HG02884 (cell line): ENCODE measurements at regions not wholly inside any gene's neighbourhood (a gene's known extent, or its start where the extent isn't known, plus 50 kb on each side); places are given as distances from the start of the nearest gene placed in this dataset.

ENCODE experiments used
- ATAC-seq: cut with Tn5 transposase; IDR thresholded peaks from one replicate; pipeline ENCODE4 v1.9.1; 2021; ENCODE audit warnings: mild to moderate bottlenecking, moderate library complexity; ENCODE audit not compliant: unreplicated experiment

DNA sequence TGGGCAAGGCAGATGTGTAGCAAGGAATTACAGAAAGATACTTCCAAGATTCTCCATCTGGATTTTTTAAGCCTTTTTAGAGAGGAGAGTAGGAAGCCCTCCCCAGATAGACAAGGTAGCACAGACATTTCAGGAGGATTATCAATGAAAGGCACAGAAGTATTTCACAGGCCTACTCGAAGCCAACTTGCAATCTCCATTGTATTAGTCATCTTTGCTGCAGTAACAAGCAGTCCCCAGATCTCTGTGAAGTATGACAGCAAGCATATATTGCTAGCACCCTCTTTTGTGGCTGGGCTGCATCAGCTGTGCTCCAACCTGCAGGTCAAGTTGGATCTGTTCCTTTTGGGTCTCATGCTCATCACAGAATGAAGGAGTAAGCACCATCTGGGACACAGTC lies 101.6 kb downstream of the MAF start:
- no peak for ATAC-seq

DNA sequence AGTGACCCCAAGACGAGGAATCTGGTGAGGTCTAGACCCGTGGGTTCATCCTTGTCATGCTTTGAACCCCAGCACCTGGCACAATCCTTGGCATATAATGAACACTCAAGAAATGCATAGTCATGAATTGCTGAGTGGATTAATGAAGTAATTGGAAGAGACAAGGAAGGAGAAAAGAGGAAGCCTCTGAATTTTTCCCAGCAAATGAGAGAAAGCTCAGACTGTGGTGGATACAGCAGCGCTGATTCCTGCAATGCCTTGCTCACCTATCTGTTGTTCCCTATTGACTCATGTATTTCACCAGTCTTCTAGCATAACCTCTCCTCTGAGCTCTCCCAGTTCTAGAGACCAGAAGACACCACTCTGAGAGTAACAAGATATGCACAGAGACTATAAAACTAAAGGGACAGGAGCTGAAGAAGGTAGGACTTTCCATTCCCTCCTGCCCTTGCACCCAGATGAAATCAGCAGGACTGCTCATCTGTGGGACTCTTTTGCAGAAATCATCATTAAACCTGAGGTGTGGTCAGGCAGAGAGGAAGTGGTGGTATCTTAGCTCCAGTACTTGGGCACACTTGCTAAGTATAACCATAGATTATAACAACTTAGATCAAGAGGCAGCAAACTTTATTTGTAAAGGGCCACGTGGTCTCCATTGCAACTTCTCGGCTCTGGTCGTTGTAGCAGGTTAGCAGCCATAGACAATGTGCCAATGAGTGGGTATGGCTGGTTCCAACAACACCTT lies 102.8 kb downstream of the MAF start:
- ATAC-seq, result no peak

DNA sequence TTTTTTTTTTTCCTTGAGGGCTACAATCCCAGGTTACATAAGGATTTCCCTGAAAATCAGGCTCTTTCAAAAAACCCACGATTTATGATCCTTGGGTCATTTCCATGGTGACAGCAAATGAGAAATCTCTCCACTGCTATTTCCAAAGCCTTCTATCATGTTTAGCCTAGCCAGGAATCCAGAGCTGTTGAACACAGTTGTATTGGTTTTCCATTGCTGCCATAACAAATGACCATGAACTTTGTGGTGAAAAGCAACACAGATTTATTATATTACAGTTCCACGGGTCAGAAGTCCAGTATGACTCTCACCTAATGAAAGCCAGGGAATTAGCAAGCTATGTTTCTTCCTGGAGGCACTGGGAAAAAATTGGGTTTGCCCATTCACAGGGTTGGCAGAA lies 106.6 kb downstream of the MAF start:
- ATAC-seq, result no peak

DNA sequence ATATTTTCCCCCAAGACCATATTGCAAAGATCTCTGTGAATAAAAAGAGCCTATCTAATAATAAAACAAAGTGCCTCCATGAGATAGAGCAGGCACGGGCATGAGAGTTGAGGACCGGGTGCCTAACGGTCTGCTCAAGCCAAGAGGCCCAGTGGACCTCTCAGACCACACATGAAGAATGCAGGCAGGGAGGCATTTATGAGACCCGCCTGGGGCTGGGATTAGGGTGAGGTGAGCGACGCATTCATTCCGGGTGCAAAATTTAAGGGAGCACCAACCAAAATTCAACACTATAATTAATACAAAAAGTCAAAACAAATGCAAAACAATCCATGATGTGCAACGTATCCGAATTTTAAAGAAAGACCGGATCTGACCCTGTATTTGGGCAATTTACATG lies 108.5 kb downstream of the MAF start:
- ATAC-seq, result no peak

DNA sequence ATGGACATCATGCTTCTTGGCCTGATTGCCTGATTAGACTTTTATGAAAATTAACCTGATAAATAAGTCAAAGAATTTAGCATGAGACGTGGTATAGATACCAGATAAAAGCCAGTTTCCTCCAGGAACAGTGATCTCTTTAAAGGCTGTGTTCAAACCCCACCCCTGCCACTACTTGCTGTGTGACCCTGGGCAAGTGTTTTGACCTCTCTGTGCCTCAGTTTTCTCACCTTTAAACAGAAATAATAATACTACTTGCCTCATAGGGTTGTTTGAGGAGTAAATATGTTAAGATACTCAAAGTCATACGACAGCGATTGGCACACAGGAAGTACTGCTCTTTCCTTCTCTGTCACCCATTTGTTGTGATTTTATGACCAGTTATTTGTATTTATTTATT lies 115.5 kb downstream of the MAF start:
- ATAC-seq, result no peak

DNA sequence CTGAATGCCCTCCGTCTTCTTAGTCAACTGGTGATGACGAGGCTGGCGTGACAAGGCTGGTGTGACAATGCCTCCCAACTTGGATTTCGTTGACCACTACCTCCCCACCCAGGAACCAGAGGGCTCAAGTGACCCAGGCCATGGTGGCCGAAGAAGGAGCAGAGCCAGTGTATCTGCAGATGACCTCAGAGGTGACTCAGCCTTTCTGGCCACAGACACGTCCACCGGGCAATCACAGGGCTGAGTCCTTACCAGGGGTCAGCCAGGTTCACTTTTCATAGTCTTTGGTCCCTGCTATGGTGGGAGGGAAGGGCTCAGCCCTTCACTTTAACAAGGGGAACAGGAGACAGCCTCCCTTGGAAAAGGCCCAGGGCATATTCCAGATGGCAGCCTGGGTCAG lies 116.3 kb downstream of the MAF start:
- no peak for ATAC-seq

DNA sequence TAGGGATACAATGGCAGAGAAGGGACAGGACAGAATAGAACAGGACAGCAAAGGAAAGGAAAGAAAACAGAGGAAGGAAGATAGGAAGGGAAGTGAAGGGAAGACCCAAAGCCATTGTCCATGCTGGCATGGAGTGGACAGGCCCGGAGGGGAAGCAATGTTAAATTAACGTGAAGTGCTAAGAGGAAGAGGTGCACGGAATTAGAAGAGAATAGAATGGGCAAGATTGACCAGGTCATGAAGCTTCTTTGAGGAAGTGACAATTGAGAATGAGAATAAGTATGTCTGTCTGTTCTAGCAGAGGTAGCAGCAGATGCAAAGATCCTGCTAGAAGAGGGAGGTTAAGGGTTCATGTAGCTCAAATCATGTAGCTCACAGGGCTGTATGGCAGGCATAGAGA lies 117.2 kb downstream of the MAF start:
- no peak for ATAC-seq

DNA sequence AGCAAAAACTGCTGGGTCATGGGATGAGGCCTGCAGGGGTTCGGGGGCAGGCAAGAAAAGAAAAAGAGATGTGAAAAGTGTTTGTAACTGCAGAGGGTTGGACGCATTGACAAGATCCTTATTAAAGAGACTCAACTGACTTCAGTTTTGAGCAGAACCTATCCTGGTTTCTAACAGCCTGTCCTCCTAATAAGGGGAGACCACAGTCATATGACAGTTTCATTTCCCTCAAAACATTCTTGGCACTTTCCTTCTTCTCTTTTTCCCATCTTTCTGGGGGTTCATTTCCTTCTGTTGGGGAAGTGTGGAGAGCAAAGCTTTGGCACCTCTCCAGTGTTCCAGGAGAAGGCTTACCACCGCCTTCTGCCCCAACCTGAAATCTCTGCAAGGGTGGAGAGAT lies 118.5 kb downstream of the MAF start:
- no peak for ATAC-seq

DNA sequence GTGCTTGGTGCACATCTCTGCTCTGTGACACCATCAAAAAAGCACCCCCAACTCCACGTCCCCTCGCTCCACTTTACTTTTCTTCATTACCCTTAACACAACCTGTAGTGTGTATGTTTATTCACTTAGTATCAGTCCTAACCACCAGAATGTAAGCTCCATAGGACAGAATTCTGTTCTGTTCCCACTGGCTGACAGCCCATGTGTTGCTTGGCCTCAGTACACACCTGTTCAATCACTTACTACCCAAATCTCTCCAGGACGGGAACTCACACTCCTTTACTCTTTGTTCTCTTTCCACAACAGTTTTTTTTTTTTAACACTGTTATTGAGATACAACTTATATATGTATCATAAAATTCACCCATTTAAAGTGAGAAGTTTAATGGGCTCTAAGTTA lies 119.6 kb downstream of the MAF start:
- no peak for ATAC-seq

DNA sequence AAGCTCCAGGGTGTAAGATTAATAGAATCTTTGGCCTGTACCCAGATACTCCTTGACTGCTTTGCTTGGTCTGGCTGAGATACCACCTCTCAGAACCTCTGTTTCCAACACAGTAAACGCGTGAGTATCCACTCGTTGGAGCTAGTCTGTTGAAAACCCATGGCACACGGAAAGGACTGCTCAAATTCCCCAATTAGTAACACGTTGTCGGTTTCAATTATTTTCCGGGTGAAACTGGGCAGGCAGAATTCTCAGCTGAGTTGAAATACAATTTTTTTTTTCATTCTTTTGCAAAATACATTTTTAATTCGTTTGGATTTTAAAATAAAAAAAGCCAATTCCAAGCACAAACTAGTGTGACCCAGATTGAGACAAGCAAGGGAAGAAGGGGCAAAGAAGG lies 120.5 kb downstream of the MAF start:
- ATAC-seq, result no peak

DNA sequence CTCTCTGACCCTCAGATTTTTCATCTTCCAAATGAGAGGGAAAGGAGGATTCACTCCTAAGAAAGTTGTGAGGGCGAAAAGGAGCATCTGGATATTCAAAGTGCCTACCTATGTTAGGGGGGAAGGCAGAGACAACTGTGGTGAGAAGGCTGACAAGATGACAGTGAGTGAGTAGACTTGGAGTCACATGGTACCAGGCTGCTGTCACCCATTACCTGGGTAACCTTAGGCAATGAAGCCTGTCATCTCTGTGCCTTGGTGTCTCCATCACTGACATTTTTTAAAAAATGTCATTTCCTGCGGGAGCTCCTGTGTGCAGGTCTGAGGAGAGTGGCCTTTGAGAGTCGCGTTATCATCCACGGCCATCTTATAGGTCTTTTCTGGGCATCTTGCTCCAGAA lies 124.0 kb downstream of the MAF start:
- no peak for ATAC-seq

DNA sequence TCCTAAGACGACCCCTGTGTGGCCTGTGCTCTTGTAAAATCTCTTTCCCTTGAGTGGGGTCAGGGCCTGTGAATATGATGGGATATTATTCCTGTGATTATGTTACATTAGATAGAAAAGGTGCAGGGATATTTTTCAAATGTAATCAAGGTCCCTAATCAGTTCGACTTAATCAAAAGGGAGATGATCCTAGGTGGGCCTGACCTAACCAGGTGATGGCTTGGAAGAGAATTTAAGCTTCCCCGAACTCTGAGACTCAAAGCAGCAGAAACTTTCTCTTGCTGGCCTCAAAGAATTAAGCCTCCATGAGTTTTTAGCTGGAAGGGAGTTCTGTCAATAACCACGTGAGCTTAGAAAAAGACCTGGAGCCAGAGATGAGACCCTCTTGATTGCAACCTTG lies 124.7 kb downstream of the MAF start:
- no peak for ATAC-seq

DNA sequence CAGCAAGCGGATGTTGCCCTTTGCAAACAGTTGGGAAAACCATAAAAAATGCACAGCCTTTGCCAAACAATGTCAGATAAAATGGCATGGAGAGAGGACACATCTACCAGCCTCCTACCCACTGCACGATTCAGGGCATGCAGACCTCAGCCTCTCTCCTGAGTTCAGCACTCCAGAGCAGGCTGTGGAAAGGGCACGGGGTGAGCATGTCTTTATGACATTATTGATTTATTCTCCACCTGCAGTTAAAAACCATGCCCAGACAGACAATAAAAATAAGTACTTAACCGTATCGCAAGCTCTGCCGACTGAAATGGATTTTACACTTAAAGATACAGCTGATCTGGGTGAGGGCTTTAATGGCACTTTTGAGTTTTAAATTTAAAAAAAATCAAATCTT lies 127.1 kb downstream of the MAF start:
- ATAC-seq, result no peak

DNA sequence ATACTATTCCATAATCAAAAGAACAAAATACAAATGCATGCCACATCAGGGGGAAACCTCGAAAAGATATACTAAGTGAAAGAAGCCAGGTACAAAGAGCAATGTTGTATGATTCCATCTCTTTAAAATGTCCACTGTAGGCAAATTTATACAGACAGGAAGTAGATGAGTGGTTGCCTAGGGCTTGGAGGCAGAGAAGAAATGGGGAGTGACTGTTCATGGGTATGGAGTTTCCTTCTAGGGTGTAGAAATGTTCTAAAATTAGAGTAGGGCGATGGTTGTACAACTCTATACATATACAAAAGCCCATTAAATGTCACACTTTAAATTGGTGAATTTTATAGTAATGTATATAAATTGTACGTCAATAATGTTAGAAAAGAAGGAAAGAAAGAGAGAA lies 128.1 kb downstream of the MAF start:
- ATAC-seq, result no peak

DNA sequence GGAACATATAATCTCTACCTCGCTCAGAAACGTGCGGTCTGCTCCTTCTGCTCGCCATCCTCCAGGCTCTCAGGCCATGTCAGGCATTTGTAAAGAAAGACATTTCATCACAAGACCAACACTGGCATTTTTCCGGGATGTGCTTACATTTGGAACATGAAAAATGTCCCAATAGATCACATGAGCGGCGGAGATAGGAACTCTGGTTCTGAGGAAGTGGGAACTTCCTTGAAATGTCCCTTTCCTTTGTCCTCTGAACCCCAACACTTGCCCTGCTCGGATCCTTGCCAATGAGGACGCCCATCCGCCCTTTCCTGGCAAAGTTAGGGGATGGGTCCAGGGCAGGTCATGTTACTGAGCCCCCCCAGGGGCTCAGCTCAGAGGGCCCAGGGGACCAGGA lies 130.5 kb downstream of the MAF start:
- ATAC-seq, result no peak

DNA sequence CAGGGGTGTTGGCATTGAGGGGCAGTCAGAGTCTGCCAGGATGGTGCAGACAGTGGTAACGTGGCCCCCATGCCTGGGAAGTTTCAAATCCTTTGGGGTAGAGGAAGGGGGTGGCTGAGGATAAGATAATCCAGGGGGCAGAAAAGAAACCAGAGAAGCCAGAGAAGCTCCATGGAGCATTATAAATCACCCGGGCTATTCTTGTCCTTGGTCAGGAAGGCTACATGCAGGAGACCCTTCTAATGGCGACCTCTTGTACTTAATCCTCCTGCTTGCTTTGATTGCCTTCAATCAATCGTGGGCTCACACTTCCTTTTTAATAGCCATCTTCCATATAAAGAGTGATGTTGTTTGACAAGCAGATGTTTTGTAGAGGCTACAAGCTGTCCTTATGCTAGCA lies 131.9 kb downstream of the MAF start:
- ATAC-seq, result no peak

DNA sequence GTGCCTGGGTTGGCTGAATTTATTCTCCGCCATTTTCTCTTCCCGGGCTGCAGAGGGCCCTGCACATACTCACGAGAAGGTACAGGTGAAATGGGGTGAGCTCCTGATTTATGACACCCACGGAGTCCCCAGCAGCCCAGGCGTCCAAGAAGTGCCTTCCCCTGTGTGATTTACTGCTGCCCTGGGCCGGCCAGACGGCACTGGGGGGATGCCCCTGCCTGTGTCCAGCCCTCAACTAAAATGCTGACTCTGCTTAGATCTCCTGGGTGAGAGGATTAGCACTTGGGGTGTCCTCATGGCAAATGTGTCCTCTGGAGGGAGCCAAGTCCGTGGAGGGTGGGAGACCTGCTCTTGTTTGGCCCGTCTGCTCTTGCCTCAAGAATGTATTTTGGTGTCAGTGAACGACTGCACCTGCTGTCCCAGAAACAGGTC lies 132.4 kb downstream of the MAF start:
- ATAC-seq, result no peak

DNA sequence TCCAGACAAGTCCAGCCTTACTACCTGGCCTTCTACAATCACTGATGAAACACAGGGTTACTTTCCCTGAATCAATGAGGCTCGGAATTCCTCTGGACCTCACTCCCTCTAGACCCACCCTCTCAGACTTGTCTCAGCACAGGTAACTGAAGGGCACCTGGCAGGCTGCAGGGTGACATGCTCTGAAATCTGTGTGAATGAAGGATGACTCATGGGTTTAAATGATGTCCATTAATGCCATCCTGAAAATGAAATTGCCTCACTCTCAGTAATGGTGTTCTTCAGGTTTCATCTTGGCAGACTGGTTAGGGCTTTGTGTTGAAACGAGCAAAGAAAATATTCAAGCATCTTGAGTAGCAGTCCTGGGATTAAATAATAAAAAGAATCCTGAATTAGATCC lies 134.4 kb downstream of the MAF start:
- ATAC-seq, result no peak

DNA sequence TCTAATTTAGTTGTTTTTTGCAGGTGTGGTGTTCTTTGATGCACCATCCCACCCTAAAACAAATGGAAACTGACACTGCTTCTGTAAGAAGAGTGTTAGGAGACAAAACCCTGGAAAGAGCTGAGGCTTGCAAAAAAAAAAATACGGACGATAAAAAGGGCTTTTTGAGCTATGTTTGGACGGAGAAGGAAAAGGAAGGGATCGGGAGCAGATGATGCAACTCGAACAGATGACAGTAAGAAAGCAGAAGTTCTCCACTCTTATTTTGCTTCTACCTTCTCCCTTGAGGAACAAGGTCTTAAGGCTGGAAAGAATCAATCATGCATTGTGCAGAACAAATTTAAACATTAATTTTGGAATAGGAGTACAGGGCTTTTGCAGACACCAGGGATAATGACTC lies 136.7 kb downstream of the MAF start:
- ATAC-seq, result no peak

DNA sequence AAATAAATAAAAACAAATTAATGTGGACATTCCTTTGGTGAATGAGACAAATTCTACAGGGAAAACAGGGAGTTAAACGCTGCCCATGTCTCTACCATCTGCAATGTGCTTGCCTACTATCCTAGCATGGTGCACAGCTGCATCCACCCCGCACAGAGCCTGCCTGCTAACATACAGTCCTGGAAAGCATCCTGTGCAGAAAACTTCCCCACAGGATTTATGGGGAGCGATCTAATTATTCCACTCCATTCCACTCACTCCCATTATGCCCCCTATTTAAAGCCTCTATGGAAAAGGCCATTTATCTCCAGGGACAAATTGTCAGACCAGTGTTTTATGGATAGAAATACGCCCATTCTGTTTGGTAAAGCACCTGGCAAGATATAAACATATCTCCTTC lies 144.5 kb downstream of the MAF start:
- no peak for ATAC-seq

DNA sequence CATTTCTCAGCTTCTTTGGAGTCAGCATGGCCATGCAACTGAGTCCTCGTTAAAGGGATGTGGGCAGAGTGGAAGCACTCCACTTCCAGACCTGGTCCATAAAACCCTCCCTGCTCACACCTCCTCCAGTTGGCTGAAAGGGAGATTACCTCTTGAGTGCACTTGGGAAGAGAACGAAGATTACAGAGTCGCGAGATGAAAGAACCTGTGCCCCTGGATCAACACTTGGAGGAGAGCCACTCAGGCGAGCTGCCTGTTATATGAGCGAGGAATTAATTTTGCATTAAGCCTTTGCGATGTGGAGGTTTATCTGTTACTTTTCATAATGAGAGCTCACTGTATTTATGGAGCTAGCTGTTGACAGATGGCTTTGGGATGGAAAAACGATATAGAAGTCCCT lies 147.9 kb downstream of the MAF start:
- no peak for ATAC-seq

DNA sequence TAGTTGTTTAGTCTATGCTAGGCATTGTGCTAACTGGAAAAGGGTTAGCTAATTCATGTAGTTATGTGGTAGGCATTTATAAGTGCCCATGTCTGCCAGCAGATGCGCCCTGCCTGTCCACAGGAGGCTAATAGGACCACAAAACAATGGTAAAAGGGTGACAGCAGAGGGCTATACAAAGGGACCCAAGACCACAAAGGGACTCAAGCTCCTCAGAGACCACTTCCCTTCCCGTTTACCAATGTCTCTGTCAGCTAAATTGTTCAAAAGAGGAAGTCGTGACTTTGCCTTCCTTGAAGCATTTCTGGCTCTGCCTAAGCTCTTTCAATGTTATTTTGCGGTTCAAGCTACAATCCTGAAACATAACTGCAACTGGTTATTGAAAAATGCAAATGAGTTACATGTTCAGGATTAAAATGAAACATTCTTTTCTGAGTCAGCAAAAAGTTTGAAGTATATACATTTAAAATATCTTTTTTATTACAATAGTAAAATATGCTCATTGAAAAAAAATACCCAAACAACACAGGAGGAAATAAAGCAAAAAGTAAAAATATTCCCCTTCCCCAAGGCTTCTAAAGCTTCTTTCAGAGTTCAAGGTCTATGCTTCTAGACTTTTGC lies 149.2 kb downstream of the MAF start:
- ATAC-seq, result peak; percentile 66

DNA sequence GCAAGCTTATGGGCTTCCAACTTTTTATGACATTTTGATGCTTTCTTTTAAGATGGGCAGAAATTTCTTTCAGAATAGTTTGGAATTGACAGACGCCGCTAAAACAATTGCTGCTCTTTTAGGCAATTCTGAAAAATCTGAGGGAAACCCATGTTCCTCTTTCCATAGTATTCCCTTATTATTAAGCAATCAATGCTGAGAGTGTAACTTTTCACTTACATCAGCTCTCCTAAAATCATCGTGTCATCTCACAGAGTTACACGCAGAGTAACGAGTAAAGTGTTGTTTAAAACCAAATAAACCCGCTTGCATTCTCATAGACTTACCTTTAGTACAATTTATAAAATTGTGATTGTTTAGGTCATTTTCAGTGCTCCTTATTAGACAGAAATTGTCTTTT lies 150.6 kb downstream of the MAF start:
- ATAC-seq, result no peak
